Loucy (cell line): ENCODE measurements at regions not wholly inside any gene's neighbourhood (a gene's known extent, or its start where the extent isn't known, plus 50 kb on each side); places are given as distances from the start of the nearest gene placed in this dataset.

ENCODE experiments used
- EZH2phosphoT487 ChIP-seq: fragments of 200-600 bp; IDR thresholded peaks from 2 replicates; pipeline ENCODE4 v1.6.1; 2018; ENCODE audit warnings: antibody characterized with exemption, mild to moderate bottlenecking, moderate library complexity, borderline replicate concordance
- TF ChIP-seq, protein P1 (sequence below): fragments of 200-600 bp; sonication (generic); conservative IDR thresholded peaks from 2 replicates; pipeline ENCODE4 v1.5.1; 2014; ENCODE audit warnings: mild to moderate bottlenecking, antibody characterized with exemption, low read length

DNA sequence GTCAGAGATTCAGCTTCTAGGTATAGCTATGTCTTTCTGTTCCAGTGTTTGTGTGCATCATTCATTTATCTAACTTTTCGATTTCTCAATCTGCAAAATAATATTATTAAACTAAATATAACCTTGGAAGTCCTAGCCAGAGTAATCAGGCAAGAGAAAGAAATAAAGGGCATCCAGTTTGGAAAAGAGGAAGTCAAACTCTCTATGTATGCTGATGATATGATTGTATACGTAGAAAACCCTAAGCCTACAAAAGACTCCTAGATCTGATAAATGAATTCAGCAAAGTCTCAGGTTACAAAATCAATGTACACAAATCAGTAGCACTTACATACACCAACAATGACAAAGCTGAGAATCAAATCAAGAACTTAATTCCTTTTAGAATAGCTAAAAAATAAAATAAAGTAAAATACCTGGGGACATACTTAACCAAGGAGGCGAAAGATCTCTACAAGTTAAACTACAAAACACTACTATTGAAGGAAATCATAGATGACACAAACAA lies 718.2 kb downstream of the NTRK3 start:
- TF ChIP-seq, protein P1, sequence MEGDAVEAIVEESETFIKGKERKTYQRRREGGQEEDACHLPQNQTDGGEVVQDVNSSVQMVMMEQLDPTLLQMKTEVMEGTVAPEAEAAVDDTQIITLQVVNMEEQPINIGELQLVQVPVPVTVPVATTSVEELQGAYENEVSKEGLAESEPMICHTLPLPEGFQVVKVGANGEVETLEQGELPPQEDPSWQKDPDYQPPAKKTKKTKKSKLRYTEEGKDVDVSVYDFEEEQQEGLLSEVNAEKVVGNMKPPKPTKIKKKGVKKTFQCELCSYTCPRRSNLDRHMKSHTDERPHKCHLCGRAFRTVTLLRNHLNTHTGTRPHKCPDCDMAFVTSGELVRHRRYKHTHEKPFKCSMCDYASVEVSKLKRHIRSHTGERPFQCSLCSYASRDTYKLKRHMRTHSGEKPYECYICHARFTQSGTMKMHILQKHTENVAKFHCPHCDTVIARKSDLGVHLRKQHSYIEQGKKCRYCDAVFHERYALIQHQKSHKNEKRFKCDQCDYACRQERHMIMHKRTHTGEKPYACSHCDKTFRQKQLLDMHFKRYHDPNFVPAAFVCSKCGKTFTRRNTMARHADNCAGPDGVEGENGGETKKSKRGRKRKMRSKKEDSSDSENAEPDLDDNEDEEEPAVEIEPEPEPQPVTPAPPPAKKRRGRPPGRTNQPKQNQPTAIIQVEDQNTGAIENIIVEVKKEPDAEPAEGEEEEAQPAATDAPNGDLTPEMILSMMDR, result no peak
- TF ChIP-seq EZH2phosphoT487, result no peak
